Smooth muscle cell (in vitro differentiated cells): ENCODE measurements at regions not wholly inside any gene's neighbourhood (a gene's known extent, or its start where the extent isn't known, plus 50 kb on each side); places are given as distances from the start of the nearest gene placed in this dataset.
"Not testable (repeated sequence)": the region's sequence is repeated elsewhere in the genome, so short reads cannot be mapped to it uniquely, and the experiment has no call there.

ENCODE experiments used
- DNase-seq: peaks from one replicate; lab custom pipeline; 2025; ENCODE audit not compliant: unreplicated experiment; lab: John Stamatoyannopoulos, UW
- H2AFZ ChIP-seq: fragments of 200-600 bp; sonication (generic); 2 replicates; pipeline ENCODE4 v1.6.0; 2016; ENCODE audit warnings: antibody characterized with exemption, low read depth, mild to moderate bottlenecking
- H3F3A ChIP-seq: fragments of 200-600 bp; sonication (generic); 2 replicates; pipeline ENCODE4 v1.6.0; 2017; ENCODE audit warnings: antibody characterized with exemption, low read depth
- H3K27ac ChIP-seq: fragments of 200-600 bp; sonication (generic); 2 replicates; pipeline ENCODE4 v1.5.1; 2016; ENCODE audit warnings: low read depth, mild to moderate bottlenecking
- H3K27me3 ChIP-seq: fragments of 200-600 bp; sonication (generic); 2 replicates; pipeline ENCODE4 v1.6.1; 2016; ENCODE audit warnings: low read depth, mild to moderate bottlenecking
- H3K36me3 ChIP-seq: fragments of 200-600 bp; sonication (generic); 2 replicates; pipeline ENCODE4 v1.5.1; 2016; ENCODE audit warnings: low read depth
- H3K4me1 ChIP-seq: fragments of 200-600 bp; sonication (generic); 2 replicates; pipeline ENCODE4 v1.5.1; 2016; ENCODE audit warnings: low read depth
- H3K4me2 ChIP-seq: fragments of 200-600 bp; sonication (generic); 2 replicates; pipeline ENCODE4 v1.6.0; 2016; ENCODE audit warnings: mild to moderate bottlenecking
- H3K4me3 ChIP-seq: fragments of 200-600 bp; sonication (generic); 2 replicates; pipeline ENCODE4 v1.5.1; 2016; ENCODE audit warnings: mild to moderate bottlenecking
- H3K79me2 ChIP-seq: fragments of 200-600 bp; sonication (generic); 2 replicates; pipeline ENCODE4 v1.6.0; 2016; ENCODE audit warnings: low read depth, mild to moderate bottlenecking
- H3K9ac ChIP-seq: fragments of 200-600 bp; sonication (generic); 2 replicates; pipeline ENCODE4 v1.6.0; 2016; ENCODE audit warnings: low read depth
- H3K9me3 ChIP-seq: fragments of 200-600 bp; sonication (generic); replicated peaks from 2 replicates; pipeline ENCODE4 v1.5.1; 2016; ENCODE audit warnings: low read depth
- H4K20me1 ChIP-seq: fragments of 200-600 bp; sonication (generic); 2 replicates; pipeline ENCODE4 v1.6.0; 2016; ENCODE audit warnings: low read depth
- WGBS: methylation state at CpG from one replicate; pipeline ENCODE4 v1.1.7; 2016; ENCODE audit warnings: low lambda C conversion rate; 5-methylcytosine and 5-hydroxymethylcytosine counted together
- TF ChIP-seq, protein P1 (sequence below): fragments of 200-600 bp; sonication (generic); IDR thresholded peaks from 2 replicates; pipeline ENCODE4 v1.5.1; 2017; ENCODE audit warnings: borderline replicate concordance, mild to moderate bottlenecking, antibody characterized with exemption; ENCODE audit not compliant: insufficient read depth, poor library complexity, severe bottlenecking

- Histone ChIP-seq H3K4me1 (no peaks in the 10 kb centered on the region), H3K36me3 (no peaks in the 10 kb centered on the region), H3K27me3 (no peaks in the 10 kb centered on the region), H3K9me3 (no peaks in the 10 kb centered on the region), H3K4me3 (no peak overlapping the region), H3K4me2 (no peak overlapping the region), H4K20me1 (no peaks in the 10 kb centered on the region), H3K27ac (no peak overlapping the region), H3F3A (no peaks in the 10 kb centered on the region), H3K79me2 (no peaks in the 10 kb centered on the region), H3K9ac (no peak overlapping the region), H2AFZ (no peak overlapping the region)
- no peak for DNase-seq
- WGBS, result 89% methylated on average over 2 of the region's 2 CpGs
- TF ChIP-seq, protein P1, sequence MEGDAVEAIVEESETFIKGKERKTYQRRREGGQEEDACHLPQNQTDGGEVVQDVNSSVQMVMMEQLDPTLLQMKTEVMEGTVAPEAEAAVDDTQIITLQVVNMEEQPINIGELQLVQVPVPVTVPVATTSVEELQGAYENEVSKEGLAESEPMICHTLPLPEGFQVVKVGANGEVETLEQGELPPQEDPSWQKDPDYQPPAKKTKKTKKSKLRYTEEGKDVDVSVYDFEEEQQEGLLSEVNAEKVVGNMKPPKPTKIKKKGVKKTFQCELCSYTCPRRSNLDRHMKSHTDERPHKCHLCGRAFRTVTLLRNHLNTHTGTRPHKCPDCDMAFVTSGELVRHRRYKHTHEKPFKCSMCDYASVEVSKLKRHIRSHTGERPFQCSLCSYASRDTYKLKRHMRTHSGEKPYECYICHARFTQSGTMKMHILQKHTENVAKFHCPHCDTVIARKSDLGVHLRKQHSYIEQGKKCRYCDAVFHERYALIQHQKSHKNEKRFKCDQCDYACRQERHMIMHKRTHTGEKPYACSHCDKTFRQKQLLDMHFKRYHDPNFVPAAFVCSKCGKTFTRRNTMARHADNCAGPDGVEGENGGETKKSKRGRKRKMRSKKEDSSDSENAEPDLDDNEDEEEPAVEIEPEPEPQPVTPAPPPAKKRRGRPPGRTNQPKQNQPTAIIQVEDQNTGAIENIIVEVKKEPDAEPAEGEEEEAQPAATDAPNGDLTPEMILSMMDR, result no peak
Observed at GRCh38 chr4:18421519-18421918, 400.0 kb upstream of the LCORL start.

- no peak overlapping the region for H3K9ac ChIP-seq
- no peak overlapping the region for H3K27ac ChIP-seq
- H3K4me3 ChIP-seq, result no peak overlapping the region
- H3K36me3 ChIP-seq, result no peaks in the 10 kb centered on the region
- no peaks in the 10 kb centered on the region for H3F3A ChIP-seq
- H3K79me2 ChIP-seq, result no peaks in the 10 kb centered on the region
- H3K27me3 ChIP-seq, result no peaks in the 10 kb centered on the region
- DNase-seq, result no peak
- no peaks in the 10 kb centered on the region for H3K4me1 ChIP-seq
- 85% methylated on average over 3 of the region's 3 CpGs for WGBS
- no peaks in the 10 kb centered on the region for H3K9me3 ChIP-seq
- TF ChIP-seq, protein P1, result no peak
- no peak overlapping the region for H3K4me2 ChIP-seq
- H2AFZ ChIP-seq, result no peak overlapping the region
- H4K20me1 ChIP-seq, result no peaks in the 10 kb centered on the region
Observed at GRCh38 chr4:18419780-18420179, 398.2 kb upstream of the LCORL start.

DNA sequence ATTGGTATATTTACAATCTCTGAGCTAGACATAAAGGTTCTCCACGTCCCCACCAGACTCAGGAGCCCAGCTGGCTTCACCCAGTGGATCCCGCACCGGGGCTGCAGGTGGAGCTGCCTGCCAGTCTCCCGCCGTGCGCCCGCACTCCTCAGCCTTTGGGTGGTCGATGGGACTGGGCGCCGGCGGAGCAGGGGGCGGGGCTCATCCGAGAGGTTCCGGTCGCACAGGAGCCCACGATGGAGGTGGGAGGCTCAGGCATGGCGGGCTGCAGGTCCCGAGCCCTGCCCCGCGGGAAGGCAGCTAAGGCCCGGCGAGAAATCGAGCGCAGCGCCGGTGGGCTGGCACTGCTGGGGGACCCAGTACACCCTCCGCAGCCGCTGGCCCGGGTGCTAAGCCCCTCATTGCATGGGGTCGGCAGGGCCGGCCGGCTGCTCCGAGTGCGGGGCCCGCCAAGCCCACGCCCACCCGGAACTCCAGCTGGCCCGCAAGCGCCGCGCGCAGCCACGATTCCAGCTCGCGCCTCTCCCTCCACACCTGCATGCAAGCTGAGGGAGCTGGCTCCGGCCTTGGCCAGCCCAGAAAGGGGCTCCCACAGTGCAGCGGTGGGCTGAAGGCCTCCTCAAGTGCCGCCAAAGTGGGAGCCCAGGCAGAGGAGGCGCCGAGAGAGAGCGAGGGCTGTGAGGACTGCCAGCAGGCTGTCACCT is 396.8 kb upstream of the LCORL start:
- H3K36me3 ChIP-seq, H3K9ac ChIP-seq, H3K4me2 ChIP-seq, H4K20me1 ChIP-seq, H3K9me3 ChIP-seq, H3K4me3 ChIP-seq, H3K79me2 ChIP-seq, H3K4me1 ChIP-seq, DNase-seq, H3K27ac ChIP-seq, H3K27me3 ChIP-seq, H3F3A ChIP-seq, H2AFZ ChIP-seq: not testable (repeated sequence)
- 94% methylated on average over 46 of the region's 51 CpGs for WGBS

- not testable (repeated sequence) for H3K27ac ChIP-seq, H3K4me2 ChIP-seq, H3K36me3 ChIP-seq, H3K9me3 ChIP-seq, H2AFZ ChIP-seq, H3K4me1 ChIP-seq, H3K79me2 ChIP-seq, H3K9ac ChIP-seq, DNase-seq, H3K27me3 ChIP-seq, H4K20me1 ChIP-seq, H3F3A ChIP-seq, H3K4me3 ChIP-seq
- WGBS, result 95% methylated on average over 15 of the region's 15 CpGs
Observed at GRCh38 chr4:18417651-18418050, 396.1 kb upstream of the LCORL start.

DNA sequence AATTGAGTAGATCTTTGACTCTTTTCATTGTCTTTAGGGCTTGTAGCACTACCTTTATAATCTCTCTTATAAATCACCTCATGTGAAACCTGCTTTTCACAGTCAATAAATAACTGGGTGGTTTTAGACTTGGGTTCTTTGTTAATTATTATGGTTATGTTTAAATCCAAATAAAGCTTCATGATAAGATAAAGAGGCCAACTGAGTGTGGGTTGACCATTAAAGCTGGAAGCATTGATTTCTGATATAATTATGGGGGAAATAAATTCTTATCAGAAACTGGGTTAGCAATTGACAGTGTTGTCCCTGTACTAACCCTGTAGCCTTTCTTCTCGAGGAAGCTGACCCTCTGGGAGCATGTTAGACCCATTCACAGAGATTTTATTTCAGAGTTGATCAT is 384.7 kb upstream of the LCORL start:
- no peaks in the 10 kb centered on the region for H3F3A ChIP-seq
- H2AFZ ChIP-seq, result no peak overlapping the region
- H3K27me3 ChIP-seq, result no peaks in the 10 kb centered on the region
- no peak overlapping the region for H3K4me3 ChIP-seq
- 76% methylated on average over 1 of the region's 1 CpG for WGBS
- TF ChIP-seq, protein P1, result no peak
- no peaks in the 10 kb centered on the region for H3K79me2 ChIP-seq
- no peak overlapping the region for H3K27ac ChIP-seq
- no peaks in the 10 kb centered on the region for H3K4me1 ChIP-seq
- H3K4me2 ChIP-seq, result no peak overlapping the region
- H3K36me3 ChIP-seq, result no peaks in the 10 kb centered on the region
- H3K9me3 ChIP-seq, result no peaks in the 10 kb centered on the region
- H4K20me1 ChIP-seq, result no peaks in the 10 kb centered on the region
- no peak overlapping the region for H3K9ac ChIP-seq
- DNase-seq, result no peak
